HCT116 (cell line): ENCODE measurements at regions not wholly inside any gene's neighbourhood (a gene's known extent, or its start where the extent isn't known, plus 50 kb on each side); places are given as distances from the start of the nearest gene placed in this dataset.

Source experiments
- ATAC-seq: fragments of 200-7000 bp; cut with Tn5 transposase; 2 replicates; pipeline ENCODE4 v1.9.1; 2020; ENCODE audit warnings: mild to moderate bottlenecking, moderate library complexity
- BruUV-seq: library from RNA; stranded (reverse); fragments of 400-500 nt; replicated peaks from 2 replicates; lab custom pipeline; 2021; lab: Mats Ljungman, UMichigan
- CTCF ChIA-PET: fragments of 300-600 bp; sonication (Branson Sonifier 250); formaldehyde crosslinking; loops from one replicate; lab custom pipeline; 2021; ENCODE audit warnings: antibody characterized with exemption; lab: Charles Lee
- POLR2A ChIA-PET: fragments of 300-600, 350-600 bp; sonication (Branson Sonifier 250); formaldehyde crosslinking; loops from one replicate; lab custom pipeline; 2021; ENCODE audit warnings: antibody characterized with exemption; lab: Charles Lee
- RAD21 ChIA-PET, 2 experiments: fragments of 300-600 bp; sonication (Branson Sonifier 250); formaldehyde crosslinking; loops; one replicate each; lab custom pipeline; 2023; ENCODE audit warnings: low total read pairs in 2 of 2; ENCODE audit not compliant: uncharacterized antibody in 2 of 2, unreplicated experiment in 2 of 2, low non-redundant PET in 1 of 2; lab: Charles Lee
- DNase-seq: peaks from one replicate; pipeline ENCODE4 v3.0.0-alpha.2; 2010; ENCODE audit warnings: low read depth, low spot score
- H2AFZ ChIP-seq: fragments of 200-600 bp; shearing (Covaris generic), sonication (generic); 2 replicates; pipeline ENCODE4 v1.6.1; 2017; ENCODE audit warnings: low read depth, mixed run types, mixed read lengths, antibody characterized with exemption, low read length; ENCODE audit not compliant: poor library complexity, severe bottlenecking
- H3K27ac ChIP-seq: 2 replicates; pipeline ENCODE4 v1.5.1; 2012; ENCODE audit warnings: low read depth, low read length
- H3K27me3 ChIP-seq: fragments of 200-600 bp; sonication (generic); 2 replicates; pipeline ENCODE4 v1.6.1; 2016; ENCODE audit warnings: mixed run types, low read length, mixed read lengths; ENCODE audit not compliant: insufficient read depth
- H3K36me3 ChIP-seq, 2 experiments: fragments of 200-500 bp in 1 of 2; fragments of 200-600 bp in 1 of 2; sonication (Bioruptor generic) in 1 of 2; sonication (generic) in 1 of 2; 2 replicates each; pipeline versions ENCODE4 v1.5.1 to v1.6.1; 2014 to 2016; ENCODE audit warnings: low read length in 2 of 2, inconsistent platforms in 1 of 2, mixed read lengths in 1 of 2, mixed run types in 1 of 2; ENCODE audit not compliant: insufficient read depth in 2 of 2, control insufficient read depth in 1 of 2
- H3K4me1 ChIP-seq, 2 experiments: fragments of 200-600 bp in 1 of 2; sonication (generic) in 1 of 2; 2 replicates each; pipeline versions ENCODE4 v1.5.1 to v1.6.1; 2012 to 2017; ENCODE audit warnings: low read length in 2 of 2, inconsistent platforms in 1 of 2, mild to moderate bottlenecking in 1 of 2, mixed read lengths in 1 of 2, mixed run types in 1 of 2, moderate library complexity in 1 of 2; ENCODE audit not compliant: insufficient read depth in 2 of 2, control insufficient read depth in 1 of 2
- H3K4me2 ChIP-seq: fragments of 200-600 bp; sonication (generic); 2 replicates; pipeline ENCODE4 v1.6.1; 2017; ENCODE audit warnings: mixed run types, low read length, mixed read lengths
- H3K4me3 ChIP-seq, 2 experiments: fragments of 200-600 bp in 1 of 2; sonication (generic) in 1 of 2; replicated peaks in 1 of 2; 2 replicates each; pipeline ENCODE4 v1.5.1; 2011 to 2016; ENCODE audit warnings: low read length in 2 of 2, control low read depth in 1 of 2, low read depth in 1 of 2, mild to moderate bottlenecking in 1 of 2, mixed read lengths in 1 of 2, mixed run types in 1 of 2
- H3K79me2 ChIP-seq: fragments of 200-600 bp; sonication (generic); 2 replicates; pipeline ENCODE4 v1.6.1; 2017; ENCODE audit warnings: mild to moderate bottlenecking, mixed run types, low read length, moderate library complexity, mixed read lengths; ENCODE audit not compliant: insufficient read depth
- H3K9ac ChIP-seq: fragments of 200-600 bp; sonication (generic); 2 replicates; pipeline ENCODE4 v1.6.1; 2016; ENCODE audit warnings: low read length, mixed read lengths
- H3K9me2 ChIP-seq: fragments of 200-600 bp; sonication (generic), shearing (Covaris generic); 2 replicates; pipeline ENCODE4 v1.6.1; 2017; ENCODE audit warnings: mixed run types, mild to moderate bottlenecking, moderate library complexity; ENCODE audit not compliant: insufficient read depth
- H3K9me3 ChIP-seq, 2 experiments: fragments of 200-500 bp in 1 of 2; fragments of 200-600 bp in 1 of 2; sonication (Bioruptor generic) in 1 of 2; sonication (generic) in 1 of 2; 2 replicates each; pipeline ENCODE4 v1.6.1; 2014 to 2017; ENCODE audit warnings: low read length in 2 of 2, mixed read lengths in 2 of 2, inconsistent platforms in 1 of 2, low read depth in 1 of 2, mild to moderate bottlenecking in 1 of 2, mixed run types in 1 of 2, moderate library complexity in 1 of 2; ENCODE audit not compliant: control insufficient read depth in 1 of 2, insufficient read depth in 1 of 2
- H4K20me1 ChIP-seq: fragments of 200-600 bp; sonication (generic), shearing (Covaris generic); 2 replicates; pipeline ENCODE4 v1.6.1; 2017; ENCODE audit warnings: mixed run types, mild to moderate bottlenecking, moderate library complexity; ENCODE audit not compliant: insufficient read depth
- JUND ChIP-seq: IDR thresholded peaks from 2 replicates; pipeline ENCODE4 v1.6.1; 2012
- ZBTB33 ChIP-seq: IDR thresholded peaks from 2 replicates; pipeline ENCODE4 v1.6.1; 2011; ENCODE audit warnings: mild to moderate bottlenecking, low read length, moderate library complexity; ENCODE audit not compliant: insufficient replicate concordance; ENCODE audit errors: extremely low read depth
- intact Hi-C: fragments of 100-400 bp; cut with micrococcal nuclease; formaldehyde crosslinking; loops from 2 replicates; pipeline ENCODE4 v1.10.0; 2022

- DNase-seq, result no peak
- Histone ChIP-seq H3K4me2 (peak overlapping the region; percentile 45), H3K79me2 (peaks cover 7% of the 10 kb centered on the region; the same call in 1 of the 2 replicates), H3K9ac (peak overlapping the region; percentile 51), H3K9me2 (no peaks in the 10 kb centered on the region), H2AFZ (no peak overlapping the region), H4K20me1 (no peaks in the 10 kb centered on the region), H3K9me3 (no peaks in the 10 kb centered on the region), H3K27ac (peak overlapping the region; percentile 100), H3K36me3 (no peaks in the 10 kb centered on the region), H3K4me1 (peaks cover 88 to 100% of the 10 kb centered on the region in 2 experiments), H3K27me3 (no peaks in the 10 kb centered on the region), H3K4me3 (no peak overlapping the region)
- no TSS peak for BruUV-seq
- intact Hi-C loops, result no loop called here
- TF ChIP-seq ZBTB33 (no peak), JUND (no peak)
- POLR2A ChIA-PET, result interaction anchor here (0.9 to 3.9 kb wide), 8 partner anchors 8 to 68 kb away, joined by 3 to 42 read pairs (median 9); no protein-coding TSS in a partner anchor
- CTCF ChIA-PET, result no interaction called here
- RAD21 ChIA-PET, result no interaction called here
- no peak for ATAC-seq
Observed at GRCh38 chr12:75706786-75707605, 195.6 kb upstream of the KRR1 start.
